GM21526 (cell line): ENCODE measurements at regions not wholly inside any gene's neighbourhood (a gene's known extent, or its start where the extent isn't known, plus 50 kb on each side); places are given as distances from the start of the nearest gene placed in this dataset.
"Not testable (repeated sequence)": the region's sequence is repeated elsewhere in the genome, so short reads cannot be mapped to it uniquely, and the experiment has no call there.

Experiments
- ATAC-seq: cut with Tn5 transposase; IDR thresholded peaks from one replicate; pipeline ENCODE4 v1.9.1; 2021; ENCODE audit warnings: moderate library complexity; ENCODE audit not compliant: unreplicated experiment, low FRiP score

DNA sequence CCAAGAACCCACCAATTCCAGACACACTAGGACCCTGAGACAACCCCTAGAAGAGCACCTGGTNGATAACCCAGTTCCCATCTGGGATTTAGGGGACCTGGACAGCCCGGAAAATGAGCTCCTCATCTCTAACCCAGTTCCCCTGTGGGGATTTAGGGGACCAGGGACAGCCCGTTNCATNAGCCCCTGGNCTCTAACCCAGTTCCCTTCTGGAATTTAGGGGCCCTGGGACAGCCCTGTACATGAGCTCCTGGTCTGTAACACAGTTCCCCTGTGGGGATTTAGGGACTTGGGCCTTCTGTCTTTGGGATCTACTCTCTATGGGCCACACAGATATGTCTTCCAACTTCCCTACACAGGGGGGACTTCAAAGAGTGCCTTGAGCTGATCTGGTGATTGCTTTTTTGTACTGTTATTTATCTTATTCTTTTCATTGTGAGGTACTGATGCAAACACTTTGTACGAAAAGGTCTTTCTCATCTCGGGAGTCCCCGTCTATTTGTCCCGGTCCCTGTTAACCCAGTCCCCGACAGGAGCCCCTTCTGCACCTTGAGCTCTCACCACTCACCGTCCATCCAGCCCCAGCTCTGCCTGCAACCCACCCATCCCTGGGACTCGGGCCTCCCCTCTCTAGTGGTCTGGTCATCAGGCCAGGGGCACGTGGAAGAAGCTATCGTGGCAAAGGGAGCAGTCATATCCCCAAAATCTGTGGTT, 58.2 kb upstream of the PLCXD1 start:
- not testable (repeated sequence) for ATAC-seq

DNA sequence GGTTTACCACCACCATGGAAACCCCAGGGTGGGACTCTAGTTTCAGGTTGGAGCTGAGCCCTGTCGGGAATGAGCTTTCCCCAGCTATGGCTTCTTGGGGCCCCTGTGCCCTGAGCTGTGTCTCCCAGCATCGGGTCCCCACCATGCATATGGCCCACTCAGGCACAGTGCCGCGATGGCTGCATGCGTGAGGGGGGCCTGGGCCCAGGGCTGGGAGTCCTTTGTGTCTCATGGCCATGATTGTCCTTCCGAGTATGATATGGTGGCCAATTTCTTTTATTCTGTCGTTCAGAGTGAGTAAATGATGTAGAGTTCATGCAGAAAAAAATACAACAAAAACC, 57.7 kb upstream of the PLCXD1 start:
- not testable (repeated sequence) for ATAC-seq

DNA sequence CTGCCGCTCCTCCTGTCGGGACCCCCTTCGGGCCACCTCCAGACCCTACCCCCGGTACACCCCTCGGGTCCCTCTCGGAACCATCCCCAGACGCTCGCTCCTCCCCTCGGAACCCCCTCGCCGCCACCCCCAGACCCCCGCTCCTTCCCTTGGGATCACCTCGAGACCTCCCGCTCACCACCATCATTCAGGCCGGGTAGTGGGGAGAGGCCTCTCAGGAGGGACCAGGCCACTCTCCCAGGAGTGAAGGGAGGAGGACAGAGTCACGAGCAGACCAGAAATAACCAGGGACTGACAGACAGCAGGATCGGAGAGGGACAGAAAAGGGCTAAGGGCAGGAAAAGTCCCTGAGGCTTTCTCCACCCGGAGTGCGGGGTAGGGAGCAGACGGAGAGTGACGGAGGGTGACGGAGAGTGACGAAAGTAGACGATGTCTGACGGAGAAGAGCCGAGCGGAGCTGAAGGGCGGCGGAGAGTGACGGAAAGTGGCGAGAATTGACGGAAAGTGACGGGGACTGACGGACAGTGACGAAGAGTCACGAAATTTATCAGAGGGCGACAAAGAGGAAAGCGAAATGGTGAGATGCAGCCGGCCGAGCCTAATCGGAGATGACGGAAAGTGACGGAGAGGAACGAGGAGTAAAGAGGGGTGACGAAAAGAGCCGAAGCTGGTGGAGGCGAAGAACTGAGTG, 54.6 kb upstream of the PLCXD1 start:
- ATAC-seq: peak; percentile 73

DNA sequence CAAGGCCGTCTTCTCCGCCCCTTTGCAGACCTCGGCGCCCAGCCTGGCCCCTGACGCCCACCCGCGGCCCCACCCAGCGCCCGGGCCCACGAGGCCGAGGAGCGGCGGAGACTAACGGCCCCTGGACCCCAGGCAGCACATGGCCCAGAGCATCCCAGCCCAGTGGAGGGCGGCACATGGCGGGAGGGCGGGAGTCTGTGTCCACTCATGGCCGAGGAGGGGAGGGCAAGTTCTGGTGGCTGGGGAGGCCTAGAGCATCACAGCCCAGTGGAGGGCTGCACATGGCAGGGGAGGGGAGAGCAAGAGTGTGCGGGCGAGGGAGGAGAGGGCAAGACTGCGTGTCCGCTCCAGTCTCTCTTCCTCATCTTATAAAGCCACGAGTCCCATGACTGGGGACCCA, 53.8 kb upstream of the PLCXD1 start:
- not testable (repeated sequence) for ATAC-seq
